Mesenchymal stem cell (in vitro differentiated cells and primary cell): ENCODE measurements at regions not wholly inside any gene's neighbourhood (a gene's known extent, or its start where the extent isn't known, plus 50 kb on each side); places are given as distances from the start of the nearest gene placed in this dataset.

Experiments
- DNase-seq: peaks from one replicate; pipeline ENCODE4 v3.0.0-alpha.2; 2013
- H2AFZ ChIP-seq: one replicate; pipeline ENCODE4 v1.6.1; 2013; ENCODE audit warnings: low read depth, mild to moderate bottlenecking, control low read depth, inconsistent platforms, low read length, moderate library complexity
- H2AK5ac ChIP-seq: 2 replicates; pipeline ENCODE4 v1.6.1; 2013; ENCODE audit warnings: low read length, moderate library complexity, mild to moderate bottlenecking, inconsistent platforms; ENCODE audit not compliant: severe bottlenecking
- H2BK120ac ChIP-seq: one replicate; pipeline ENCODE4 v1.6.1; 2013; ENCODE audit warnings: low read depth, mild to moderate bottlenecking, inconsistent platforms, low read length, moderate library complexity
- H2BK12ac ChIP-seq, 2 experiments: one replicate each; pipeline ENCODE4 v1.6.1; 2013; ENCODE audit warnings: inconsistent platforms in 2 of 2, low read length in 2 of 2, mild to moderate bottlenecking in 2 of 2, moderate library complexity in 2 of 2, control low read depth in 1 of 2
- H2BK15ac ChIP-seq: one replicate; pipeline ENCODE4 v1.6.1; 2013; ENCODE audit warnings: mild to moderate bottlenecking, low read depth, inconsistent platforms; ENCODE audit not compliant: poor library complexity, severe bottlenecking
- H2BK5ac ChIP-seq: 2 replicates; pipeline ENCODE4 v1.6.1; 2013; ENCODE audit warnings: low read depth, mild to moderate bottlenecking, low read length, control low read depth, inconsistent platforms; ENCODE audit not compliant: poor library complexity, severe bottlenecking
- H3K14ac ChIP-seq, 2 experiments: one replicate each; pipeline ENCODE4 v1.6.1; 2013; ENCODE audit warnings: inconsistent platforms in 2 of 2, low read length in 2 of 2, control low read depth in 1 of 2, mild to moderate bottlenecking in 1 of 2, moderate library complexity in 1 of 2
- H3K18ac ChIP-seq, 2 experiments: one replicate each; pipeline ENCODE4 v1.6.1; 2013; ENCODE audit warnings: inconsistent platforms in 2 of 2, low read length in 2 of 2, control low read depth in 1 of 2, low read depth in 1 of 2, mild to moderate bottlenecking in 1 of 2
- H3K23ac ChIP-seq, 2 experiments: one replicate each; pipeline ENCODE4 v1.6.1; 2013; ENCODE audit warnings: inconsistent platforms in 2 of 2, low read length in 2 of 2, mild to moderate bottlenecking in 2 of 2, moderate library complexity in 2 of 2, control low read depth in 1 of 2
- H3K27ac ChIP-seq: 2 replicates; pipeline ENCODE4 v1.5.1; 2013; ENCODE audit warnings: mild to moderate bottlenecking, moderate library complexity, low read length, control low read depth, inconsistent platforms; ENCODE audit not compliant: poor library complexity, severe bottlenecking
- H3K27me3 ChIP-seq, 2 experiments: 2 replicates each; pipeline versions ENCODE4 v1.6.1 to v1.7.0; 2013; ENCODE audit warnings: low read length in 2 of 2, mild to moderate bottlenecking in 2 of 2, moderate library complexity in 2 of 2, control low read depth in 1 of 2, inconsistent platforms in 1 of 2; ENCODE audit not compliant: control insufficient read depth in 1 of 2, insufficient read depth in 1 of 2
- H3K36me3 ChIP-seq, 2 experiments: 2 replicates each; pipeline versions ENCODE4 v1.6.1 to v1.7.0; 2013; ENCODE audit warnings: low read length in 2 of 2, control low read depth in 1 of 2, inconsistent platforms in 1 of 2, low read depth in 1 of 2, mild to moderate bottlenecking in 1 of 2; ENCODE audit not compliant: insufficient read depth in 2 of 2, control insufficient read depth in 1 of 2
- H3K4ac ChIP-seq, 2 experiments: one replicate each; pipeline ENCODE4 v1.6.1; 2013; ENCODE audit warnings: inconsistent platforms in 2 of 2, low read length in 2 of 2, mild to moderate bottlenecking in 2 of 2, moderate library complexity in 2 of 2, control low read depth in 1 of 2, low read depth in 1 of 2
- H3K4me1 ChIP-seq: 2 replicates; pipeline ENCODE4 v1.6.1; 2013; ENCODE audit warnings: low read depth, low read length, control low read depth; ENCODE audit not compliant: control insufficient read depth, insufficient read depth
- H3K4me2 ChIP-seq: 2 replicates; pipeline ENCODE4 v1.6.1; 2013; ENCODE audit warnings: low read length, mild to moderate bottlenecking, inconsistent platforms; ENCODE audit not compliant: poor library complexity, severe bottlenecking
- H3K4me3 ChIP-seq, 2 experiments: 2 replicates each; pipeline versions ENCODE4 v1.5.1 to v1.7.0; 2013; ENCODE audit warnings: low read length in 2 of 2, mild to moderate bottlenecking in 2 of 2, control low read depth in 1 of 2, low read depth in 1 of 2; ENCODE audit not compliant: insufficient read depth in 1 of 2
- H3K79me1 ChIP-seq: replicated peaks from 2 replicates; pipeline ENCODE4 v1.6.1; 2013; ENCODE audit warnings: mild to moderate bottlenecking, control low read depth, low read length, inconsistent platforms; ENCODE audit not compliant: poor library complexity, severe bottlenecking
- H3K9ac ChIP-seq: 2 replicates; pipeline ENCODE4 v1.7.0; 2013; ENCODE audit warnings: mild to moderate bottlenecking, low read length, moderate library complexity
- H3K9me3 ChIP-seq: 2 replicates; pipeline ENCODE4 v1.7.0; 2013; ENCODE audit warnings: mild to moderate bottlenecking, low read length; ENCODE audit not compliant: control insufficient read depth
- H4K8ac ChIP-seq: one replicate; pipeline ENCODE4 v1.6.1; 2013; ENCODE audit warnings: inconsistent platforms, mild to moderate bottlenecking, low read length, moderate library complexity
- H4K91ac ChIP-seq: one replicate; pipeline ENCODE4 v1.6.1; 2013; ENCODE audit warnings: mild to moderate bottlenecking, low read length, inconsistent platforms
- WGBS: methylation state at CpG from one replicate; pipeline ENCODE4 v1.1.7; 2013; ENCODE audit warnings: mixed read lengths; 5-methylcytosine and 5-hydroxymethylcytosine counted together

DNA sequence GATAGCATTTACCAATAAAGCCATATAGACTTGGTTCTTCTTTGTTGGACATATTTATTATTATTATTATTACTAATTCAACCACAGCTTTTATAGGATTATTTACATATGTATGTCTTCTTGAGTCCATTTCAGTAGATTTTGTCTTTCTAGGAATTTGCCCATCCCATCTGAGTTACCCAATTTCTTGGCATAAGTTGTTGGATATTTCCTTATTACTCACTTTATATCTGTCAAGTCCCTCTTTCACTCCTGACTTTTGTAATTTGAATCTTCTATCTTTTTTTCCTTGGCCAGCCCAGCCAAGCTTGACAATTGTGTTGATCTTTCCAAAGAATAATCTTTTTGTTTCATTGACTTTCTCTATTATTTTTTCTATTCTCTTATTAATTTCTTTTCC lies 543.7 kb downstream of the SUCLG1 start:
- Histone ChIP-seq H2BK5ac (no peak overlapping the region), H3K4me2 (no peak overlapping the region), H4K8ac (no peak overlapping the region), H2AFZ (no peak overlapping the region), H2BK120ac (no peak overlapping the region), H2BK12ac (no peak overlapping the region), H3K9ac (no peak overlapping the region), H3K27ac (no peak overlapping the region), H2BK15ac (no peak overlapping the region), H3K27me3 (no peaks in the 10 kb centered on the region), H3K79me1 (no peaks in the 10 kb centered on the region), H3K4ac (no peak overlapping the region), H4K91ac (no peak overlapping the region), H3K4me1 (no peaks in the 10 kb centered on the region), H3K4me3 (no peak overlapping the region), H3K14ac (no peak overlapping the region), H3K9me3 (no peaks in the 10 kb centered on the region), H2AK5ac (no peak overlapping the region), H3K23ac (no peak overlapping the region), H3K18ac (no peak overlapping the region), H3K36me3 (no peaks in the 10 kb centered on the region)
- DNase-seq, result no peak

- Histone ChIP-seq H3K4ac (no peak overlapping the region), H3K4me3 (no peak overlapping the region), H4K8ac (no peak overlapping the region), H3K23ac (no peak overlapping the region), H2BK15ac (no peak overlapping the region), H3K4me2 (no peak overlapping the region), H3K27me3 (no peaks in the 10 kb centered on the region), H3K9me3 (peaks cover 11% of the 10 kb centered on the region), H2AFZ (no peak overlapping the region), H2BK12ac (no peak overlapping the region), H3K36me3 (no peaks in the 10 kb centered on the region), H3K18ac (no peak overlapping the region), H2BK5ac (no peak overlapping the region), H3K27ac (no peak overlapping the region), H3K4me1 (no peaks in the 10 kb centered on the region), H4K91ac (no peak overlapping the region), H3K14ac (no peak overlapping the region), H2AK5ac (no peak overlapping the region), H3K9ac (no peak overlapping the region), H2BK120ac (no peak overlapping the region), H3K79me1 (no peaks in the 10 kb centered on the region)
- no peak for DNase-seq
These were observed 550.3 kb downstream of the SUCLG1 start for GRCh38 chr2:83908750-83909149.

- H4K91ac ChIP-seq, result no peak overlapping the region
- no peaks in the 10 kb centered on the region for H3K79me1 ChIP-seq
- no peak overlapping the region for H2BK15ac ChIP-seq
- H3K36me3 ChIP-seq, result no peaks in the 10 kb centered on the region
- H3K14ac ChIP-seq, result no peak overlapping the region
- no peak overlapping the region for H3K4me2 ChIP-seq
- H3K27me3 ChIP-seq, result no peaks in the 10 kb centered on the region
- H2AFZ ChIP-seq, result no peak overlapping the region
- no peak for DNase-seq
- 42% methylated on average over 3 of the region's 3 CpGs for WGBS
- no peak overlapping the region for H2BK120ac ChIP-seq
- H3K9me3 ChIP-seq, result no peaks in the 10 kb centered on the region
- H3K9ac ChIP-seq, result no peak overlapping the region
- no peak overlapping the region for H3K4me3 ChIP-seq
- H4K8ac ChIP-seq, result no peak overlapping the region
- no peak overlapping the region for H2BK12ac ChIP-seq
- H3K18ac ChIP-seq, result no peak overlapping the region
- no peak overlapping the region for H2AK5ac ChIP-seq
- H3K23ac ChIP-seq, result no peak overlapping the region
- no peak overlapping the region for H3K27ac ChIP-seq
- no peak overlapping the region for H3K4ac ChIP-seq
- H2BK5ac ChIP-seq, result no peak overlapping the region
- no peaks in the 10 kb centered on the region for H3K4me1 ChIP-seq
These were observed 557.8 kb downstream of the SUCLG1 start for GRCh38 chr2:83901317-83901716.

GRCh38 chr2:83900862-83901261 lies 558.2 kb downstream of the SUCLG1 start:
- H3K79me1 ChIP-seq, result no peaks in the 10 kb centered on the region
- H3K18ac ChIP-seq, result no peak overlapping the region
- H3K36me3 ChIP-seq, result no peaks in the 10 kb centered on the region
- no peak overlapping the region for H3K23ac ChIP-seq
- no CpG with 5 or more reads among the region's 1 CpG for WGBS
- DNase-seq, result no peak
- no peak overlapping the region for H2BK5ac ChIP-seq
- H3K9ac ChIP-seq, result no peak overlapping the region
- H3K4me2 ChIP-seq, result no peak overlapping the region
- no peak overlapping the region for H2BK120ac ChIP-seq
- H3K27me3 ChIP-seq, result no peaks in the 10 kb centered on the region
- H3K14ac ChIP-seq, result no peak overlapping the region
- no peak overlapping the region for H3K4me3 ChIP-seq
- H2BK15ac ChIP-seq, result no peak overlapping the region
- H2AFZ ChIP-seq, result no peak overlapping the region
- H2AK5ac ChIP-seq, result no peak overlapping the region
- H4K91ac ChIP-seq, result no peak overlapping the region
- no peak overlapping the region for H3K27ac ChIP-seq
- H3K4me1 ChIP-seq, result no peaks in the 10 kb centered on the region
- H3K4ac ChIP-seq, result no peak overlapping the region
- no peaks in the 10 kb centered on the region for H3K9me3 ChIP-seq
- H2BK12ac ChIP-seq, result no peak overlapping the region
- H4K8ac ChIP-seq, result no peak overlapping the region
